SK-N-SH (cell line): ENCODE measurements at regions not wholly inside any gene's neighbourhood (a gene's known extent, or its start where the extent isn't known, plus 50 kb on each side); places are given as distances from the start of the nearest gene placed in this dataset.

Source experiments
- EP300 ChIP-seq, 2 experiments: IDR thresholded peaks; 2 replicates each; pipeline versions ENCODE4 v1.4.0 to v1.6.1; 2012; ENCODE audit warnings: borderline replicate concordance in 1 of 2, low read depth in 1 of 2, low read length in 1 of 2
- GATA2 ChIP-seq: sonication (generic); formaldehyde crosslinking; IDR thresholded peaks from 2 replicates; pipeline ENCODE4 v1.5.0; 2020; ENCODE audit warnings: mild to moderate bottlenecking, missing genetic modification reagents
- JUND ChIP-seq: IDR thresholded peaks from 2 replicates; pipeline ENCODE4 v1.4.0; 2012
- POLR2AphosphoS5 ChIP-seq: IDR thresholded peaks from 2 replicates; pipeline ENCODE4 v1.6.1; 2012; ENCODE audit warnings: low read depth, low read length
- TEAD4 ChIP-seq: IDR thresholded peaks from 2 replicates; pipeline ENCODE4 v1.4.0; 2012; ENCODE audit warnings: mild to moderate bottlenecking, borderline replicate concordance; ENCODE audit not compliant: insufficient read depth
- ZBTB33 ChIP-seq: IDR thresholded peaks from 2 replicates; pipeline ENCODE4 v1.4.0; 2012; ENCODE audit warnings: low read depth, borderline replicate concordance
- TF ChIP-seq, protein P1 (sequence below): fragments of 200-600 bp; sonication (generic); IDR thresholded peaks from 2 replicates; pipeline ENCODE4 v1.6.1; 2017; ENCODE audit warnings: antibody characterized with exemption, mild to moderate bottlenecking, moderate library complexity
- TF ChIP-seq, protein P2 (sequence below): IDR thresholded peaks from 2 replicates; pipeline ENCODE4 v1.4.0; 2012; ENCODE audit warnings: low read depth

DNA sequence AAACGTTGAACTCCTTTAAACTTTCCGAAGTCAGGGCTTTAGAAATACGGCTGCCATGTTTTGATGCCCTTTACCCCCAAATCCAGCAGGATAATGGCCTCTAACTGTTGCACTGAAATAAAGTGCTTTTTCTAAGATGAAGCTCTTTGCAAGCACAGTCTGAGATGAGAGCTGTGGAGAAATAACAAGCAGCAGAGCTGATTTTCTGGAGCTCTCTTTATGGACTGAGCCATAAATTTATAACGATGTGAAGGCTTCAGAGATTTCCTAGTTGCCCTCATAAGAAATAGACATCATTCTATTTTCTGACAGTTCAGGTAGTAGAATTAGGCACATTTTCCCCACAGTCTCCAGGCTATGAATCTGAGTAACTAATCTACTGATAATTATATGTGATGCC is 567.3 kb downstream of the PDHA2 start:
- TF ChIP-seq, protein P1, sequence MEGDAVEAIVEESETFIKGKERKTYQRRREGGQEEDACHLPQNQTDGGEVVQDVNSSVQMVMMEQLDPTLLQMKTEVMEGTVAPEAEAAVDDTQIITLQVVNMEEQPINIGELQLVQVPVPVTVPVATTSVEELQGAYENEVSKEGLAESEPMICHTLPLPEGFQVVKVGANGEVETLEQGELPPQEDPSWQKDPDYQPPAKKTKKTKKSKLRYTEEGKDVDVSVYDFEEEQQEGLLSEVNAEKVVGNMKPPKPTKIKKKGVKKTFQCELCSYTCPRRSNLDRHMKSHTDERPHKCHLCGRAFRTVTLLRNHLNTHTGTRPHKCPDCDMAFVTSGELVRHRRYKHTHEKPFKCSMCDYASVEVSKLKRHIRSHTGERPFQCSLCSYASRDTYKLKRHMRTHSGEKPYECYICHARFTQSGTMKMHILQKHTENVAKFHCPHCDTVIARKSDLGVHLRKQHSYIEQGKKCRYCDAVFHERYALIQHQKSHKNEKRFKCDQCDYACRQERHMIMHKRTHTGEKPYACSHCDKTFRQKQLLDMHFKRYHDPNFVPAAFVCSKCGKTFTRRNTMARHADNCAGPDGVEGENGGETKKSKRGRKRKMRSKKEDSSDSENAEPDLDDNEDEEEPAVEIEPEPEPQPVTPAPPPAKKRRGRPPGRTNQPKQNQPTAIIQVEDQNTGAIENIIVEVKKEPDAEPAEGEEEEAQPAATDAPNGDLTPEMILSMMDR: no peak
- TF ChIP-seq ZBTB33 (no peak), TEAD4 (no peak), GATA2 (CRISPR knock-in tag) (no peak), JUND (no peak), POLR2AphosphoS5 (no peak), EP300 (IDR thresholded peaks at IDR 0.05; ENCODE audit: borderline replicate concordance in 1 of 2, low read depth in 1 of 2, low read length in 1 of 2) (no peak)
- TF ChIP-seq, protein P2, sequence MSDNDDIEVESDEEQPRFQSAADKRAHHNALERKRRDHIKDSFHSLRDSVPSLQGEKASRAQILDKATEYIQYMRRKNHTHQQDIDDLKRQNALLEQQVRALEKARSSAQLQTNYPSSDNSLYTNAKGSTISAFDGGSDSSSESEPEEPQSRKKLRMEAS: no peak
